ENCODE measurements at regions not wholly inside any gene's neighbourhood (a gene's known extent, or its start where the extent isn't known, plus 50 kb on each side); places are given as distances from the start of the nearest gene placed in this dataset.

- TF ChIP-seq POLR2AphosphoS5 (IDR thresholded peaks at IDR 0.05) (no peak), POLR2A (IDR thresholded peaks at IDR 0.05) (no peak)
These were observed 469.9 kb downstream of the SOCS6 start for GRCh38 chr18:70758780-70759179.
